GM18951 (cell line): ENCODE measurements at regions not wholly inside any gene's neighbourhood (a gene's known extent, or its start where the extent isn't known, plus 50 kb on each side); places are given as distances from the start of the nearest gene placed in this dataset.

Experiments
- POLR2A ChIP-seq: IDR thresholded peaks from 4 replicates; pipeline ENCODE4 v1.6.1; 2011; ENCODE audit warnings: mild to moderate bottlenecking; ENCODE audit not compliant: insufficient read length, insufficient read depth; ENCODE audit errors: extremely low read depth
- in situ Hi-C: fragments of 300-500 bp; cut with MboI; formaldehyde crosslinking; loops from one replicate; pipeline ENCODE4 v1.12.0; 2022; ENCODE audit warnings: low sequenced_read_pairs, mixed read lengths, inconsistent platforms; ENCODE audit not compliant: unreplicated experiment

GRCh38 chr12:89181271-89181920 is 170.9 kb downstream of the DUSP6 start:
- in situ Hi-C loops, result no loop called here
- no peak for TF ChIP-seq POLR2A

- TF ChIP-seq POLR2A, result no peak
- in situ Hi-C loops, result no loop called here
These were observed 171.8 kb downstream of the DUSP6 start for GRCh38 chr12:89180496-89180895.

DNA sequence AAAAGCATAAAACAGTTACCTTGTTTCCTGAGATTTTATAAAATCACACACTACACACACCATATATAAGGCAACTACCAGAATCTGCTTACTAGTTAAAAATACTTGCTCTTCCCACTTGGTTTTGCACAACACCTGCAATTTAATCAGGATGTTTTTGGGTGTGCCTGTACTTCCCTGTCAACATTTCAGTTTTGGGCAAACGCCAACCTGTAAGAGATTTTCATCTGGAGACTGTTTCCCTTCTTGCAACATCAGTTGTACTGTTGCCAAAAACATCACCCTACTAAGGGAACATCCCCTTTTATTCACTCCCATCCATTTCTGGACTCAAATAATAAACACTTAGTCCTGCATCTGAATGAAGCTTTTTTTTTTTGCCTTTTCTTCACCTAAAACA is 172.3 kb downstream of the DUSP6 start:
- no peak for TF ChIP-seq POLR2A
- in situ Hi-C loops, result no loop called here

- in situ Hi-C loops, result no loop called here
- no peak for TF ChIP-seq POLR2A
These were observed 173.1 kb downstream of the DUSP6 start for GRCh38 chr12:89179245-89179644.

- no peak for TF ChIP-seq POLR2A
- in situ Hi-C loops, result no loop called here
These were observed 174.4 kb downstream of the DUSP6 start for GRCh38 chr12:89177802-89178395.

GRCh38 chr12:89176676-89177075 is 175.6 kb downstream of the DUSP6 start:
- in situ Hi-C loops, result no loop called here
- TF ChIP-seq POLR2A, result no peak

GRCh38 chr12:89173678-89174077 is 178.6 kb downstream of the DUSP6 start:
- in situ Hi-C loops, result no loop called here
- no peak for TF ChIP-seq POLR2A

GRCh38 chr12:89173096-89173495 is 179.2 kb downstream of the DUSP6 start:
- TF ChIP-seq POLR2A, result no peak
- in situ Hi-C loops, result no loop called here

GRCh38 chr12:89172224-89172623 is 180.1 kb downstream of the DUSP6 start:
- no peak for TF ChIP-seq POLR2A
- in situ Hi-C loops, result no loop called here

DNA sequence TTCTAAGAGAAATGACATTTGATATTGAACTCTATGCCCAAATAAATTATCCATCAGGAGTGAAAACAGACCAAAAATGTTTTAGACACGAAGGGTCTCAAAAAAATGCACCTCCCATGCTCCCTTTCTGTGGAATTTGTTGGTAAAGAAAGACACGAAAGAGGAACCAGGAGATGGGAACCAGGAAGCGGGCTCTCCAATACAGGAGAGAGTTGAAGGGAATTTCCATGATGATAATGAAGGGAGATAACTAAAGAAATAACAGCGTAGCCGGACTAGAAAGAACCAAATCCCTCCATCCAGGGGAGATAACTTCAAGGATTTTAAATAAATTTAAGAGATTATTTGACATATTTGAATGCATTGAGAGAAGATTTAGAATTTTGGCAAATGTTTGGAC is 183.0 kb downstream of the DUSP6 start:
- no peak for TF ChIP-seq POLR2A
- in situ Hi-C loops, result no loop called here

GRCh38 chr12:89167986-89168385 is 184.3 kb downstream of the DUSP6 start:
- TF ChIP-seq POLR2A, result no peak
- in situ Hi-C loops, result no loop called here

GRCh38 chr12:89166525-89166934 is 185.8 kb downstream of the DUSP6 start:
- in situ Hi-C loops, result no loop called here
- no peak for TF ChIP-seq POLR2A

GRCh38 chr12:89166121-89166520 is 186.2 kb downstream of the DUSP6 start:
- in situ Hi-C loops, result no loop called here
- no peak for TF ChIP-seq POLR2A

DNA sequence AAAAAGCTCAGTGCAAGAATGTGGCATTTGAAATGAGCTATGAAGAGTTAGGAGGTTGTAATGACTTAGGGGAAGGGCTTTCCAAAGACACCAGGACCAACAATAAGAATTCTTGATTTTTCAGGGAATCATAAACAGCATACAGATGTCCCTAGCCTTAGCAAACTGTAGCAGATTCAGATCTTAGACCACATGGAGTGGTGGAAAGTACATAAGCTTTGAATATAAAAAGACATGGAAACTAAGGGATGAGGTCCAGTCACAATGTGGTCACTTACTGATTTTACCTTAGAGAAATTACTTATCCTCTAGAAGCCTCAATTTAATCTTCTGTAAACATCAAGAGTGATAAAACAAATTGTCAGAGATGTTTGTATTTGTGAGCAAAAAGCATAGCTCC is 186.6 kb downstream of the DUSP6 start:
- in situ Hi-C loops, result no loop called here
- no peak for TF ChIP-seq POLR2A

DNA sequence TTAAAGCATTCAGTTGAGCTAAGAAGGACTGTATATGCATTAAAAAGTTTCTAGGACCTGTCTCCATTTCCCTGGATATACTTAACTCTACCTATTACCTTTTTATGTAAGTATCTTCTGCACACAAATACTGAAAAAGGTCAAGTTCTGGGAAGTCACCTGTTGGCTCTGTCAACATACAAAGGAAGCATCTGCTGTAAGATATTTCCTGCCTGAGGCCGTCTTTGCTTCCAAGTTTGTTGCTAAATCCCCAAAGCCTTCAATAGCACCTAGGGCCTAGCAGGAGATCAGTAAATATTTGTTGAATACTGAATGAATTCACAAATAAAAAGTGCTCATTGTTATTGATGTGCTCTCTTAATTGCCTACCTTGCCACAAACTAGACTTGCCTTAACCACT is 188.4 kb downstream of the DUSP6 start:
- TF ChIP-seq POLR2A, result no peak
- in situ Hi-C loops, result no loop called here

DNA sequence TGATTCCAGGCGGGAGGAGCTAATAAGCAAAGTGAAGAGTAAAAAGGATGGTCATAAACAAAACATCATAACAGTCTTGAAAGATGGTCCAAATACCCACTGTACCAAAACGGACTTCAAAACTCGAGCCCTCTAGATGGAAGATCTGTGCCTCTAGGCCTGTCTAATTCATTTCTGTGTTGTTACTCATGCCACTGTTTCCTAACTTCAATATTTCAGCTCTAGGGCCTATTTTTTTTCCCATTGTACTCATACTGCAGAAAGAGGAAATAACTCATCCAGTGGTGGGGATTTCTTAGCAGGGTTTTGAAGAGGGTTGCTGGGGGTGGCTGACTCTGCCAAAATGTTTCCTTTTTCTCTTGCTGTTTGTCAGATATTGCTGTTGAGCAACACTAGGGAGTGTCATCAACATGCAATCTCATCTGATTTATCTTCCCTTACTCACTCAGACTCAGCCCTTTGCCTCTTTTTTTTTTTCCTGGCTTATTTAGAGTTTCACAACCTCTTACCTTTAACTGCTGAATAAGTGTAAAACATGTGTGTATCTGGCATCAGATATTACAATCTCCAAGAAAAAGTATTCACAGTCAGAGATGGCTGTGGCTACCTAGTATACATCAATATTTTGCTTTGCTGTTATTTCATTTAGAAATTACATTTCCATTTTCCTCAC is 189.6 kb downstream of the DUSP6 start:
- in situ Hi-C loops, result no loop called here

More for the DNA sequence above, 189.6 kb downstream of the DUSP6 start:
- no peak for TF ChIP-seq POLR2A
